ENCODE measurements at regions not wholly inside any gene's neighbourhood (a gene's known extent, or its start where the extent isn't known, plus 50 kb on each side); places are given as distances from the start of the nearest gene placed in this dataset.
"Not testable (repeated sequence)": the region's sequence is repeated elsewhere in the genome, so short reads cannot be mapped to it uniquely, and the experiment has no call there.

DNA sequence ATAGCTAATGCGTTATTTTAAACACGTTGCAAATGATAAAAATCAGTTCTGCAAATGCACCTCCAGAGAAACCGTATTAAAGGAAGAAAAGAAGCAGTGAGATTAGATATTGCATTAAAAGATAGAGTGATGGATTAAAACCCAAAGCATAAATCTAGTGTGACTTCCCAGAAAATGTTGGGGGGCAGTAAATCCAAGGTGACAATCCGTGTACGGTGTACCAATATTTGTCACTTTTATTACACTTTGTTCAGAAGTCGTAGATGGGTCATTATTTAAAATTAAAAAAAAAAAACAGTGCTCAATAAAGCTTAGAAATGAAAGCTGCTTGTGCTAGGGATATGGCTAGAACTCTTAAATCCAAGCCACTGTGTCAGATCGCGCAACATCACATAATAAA lies 106.4 kb downstream of the TMEM130 start:
- Mint-ChIP-seq H3K4me1 (ENCODE audit: low read depth, unreplicated experiment) (no peaks in the 10 kb centered on the region), H3K36me3 (ENCODE audit: insufficient read depth, unreplicated experiment) (no peaks in the 10 kb centered on the region), H3K27me3 (ENCODE audit: unreplicated experiment) (peaks cover 35% of the 10 kb centered on the region), H3K27ac (ENCODE audit: unreplicated experiment) (no peak overlapping the region), H3K4me3 (ENCODE audit: low read depth, unreplicated experiment) (no peak overlapping the region), H3K9me3 (ENCODE audit: low read depth, unreplicated experiment) (peaks cover 5% of the 10 kb centered on the region)
- CTCF ChIA-PET, result interaction anchor here (0.8 kb wide), 2 partner anchors 202 to 495 kb away, joined by 3 read pairs; no protein-coding TSS in a partner anchor
- DNase-seq, result no peak
- intact Hi-C loops (cut with micrococcal nuclease; ENCODE audit: unreplicated experiment), result no loop called here
- TF ChIP-seq, protein P1, sequence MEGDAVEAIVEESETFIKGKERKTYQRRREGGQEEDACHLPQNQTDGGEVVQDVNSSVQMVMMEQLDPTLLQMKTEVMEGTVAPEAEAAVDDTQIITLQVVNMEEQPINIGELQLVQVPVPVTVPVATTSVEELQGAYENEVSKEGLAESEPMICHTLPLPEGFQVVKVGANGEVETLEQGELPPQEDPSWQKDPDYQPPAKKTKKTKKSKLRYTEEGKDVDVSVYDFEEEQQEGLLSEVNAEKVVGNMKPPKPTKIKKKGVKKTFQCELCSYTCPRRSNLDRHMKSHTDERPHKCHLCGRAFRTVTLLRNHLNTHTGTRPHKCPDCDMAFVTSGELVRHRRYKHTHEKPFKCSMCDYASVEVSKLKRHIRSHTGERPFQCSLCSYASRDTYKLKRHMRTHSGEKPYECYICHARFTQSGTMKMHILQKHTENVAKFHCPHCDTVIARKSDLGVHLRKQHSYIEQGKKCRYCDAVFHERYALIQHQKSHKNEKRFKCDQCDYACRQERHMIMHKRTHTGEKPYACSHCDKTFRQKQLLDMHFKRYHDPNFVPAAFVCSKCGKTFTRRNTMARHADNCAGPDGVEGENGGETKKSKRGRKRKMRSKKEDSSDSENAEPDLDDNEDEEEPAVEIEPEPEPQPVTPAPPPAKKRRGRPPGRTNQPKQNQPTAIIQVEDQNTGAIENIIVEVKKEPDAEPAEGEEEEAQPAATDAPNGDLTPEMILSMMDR (IDR thresholded peaks at IDR 0.05; ENCODE audit: unreplicated experiment), result no peak
- BruUV-seq (replicated peaks), result no TSS peak

DNA sequence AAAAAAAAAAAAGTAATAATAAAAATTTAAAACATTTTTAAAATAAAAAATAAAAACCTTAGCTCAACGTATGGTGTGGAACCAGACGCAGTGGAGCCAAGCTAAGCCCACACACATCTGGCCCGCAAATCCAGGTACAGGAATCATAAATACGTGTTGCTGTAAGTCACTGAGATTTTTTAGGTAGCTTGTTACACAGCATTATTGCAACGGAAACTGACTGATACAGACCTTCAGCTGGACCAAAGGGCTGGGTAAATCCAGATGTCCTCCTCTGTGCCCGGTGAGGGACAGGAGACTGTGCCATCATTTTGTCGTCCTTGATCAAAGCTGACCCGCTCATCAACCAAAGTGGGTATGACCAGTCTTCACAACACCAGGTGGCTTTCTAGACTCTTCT lies 104.9 kb downstream of the TMEM130 start:
- CTCF ChIA-PET, result interaction anchor here (0.6 kb wide), 1 partner anchor 66 kb away, joined by 3 read pairs; no protein-coding TSS in a partner anchor
- TF ChIP-seq, protein P1 (IDR thresholded peaks at IDR 0.05; ENCODE audit: unreplicated experiment), result no peak
- H3K36me3 Mint-ChIP-seq (ENCODE audit: insufficient read depth, unreplicated experiment), result no peaks in the 10 kb centered on the region
- H3K27ac Mint-ChIP-seq (ENCODE audit: unreplicated experiment), result no peak overlapping the region
- no peaks in the 10 kb centered on the region for H3K9me3 Mint-ChIP-seq (ENCODE audit: low read depth, unreplicated experiment)
- no TSS peak for BruUV-seq (replicated peaks)
- intact Hi-C loops (cut with micrococcal nuclease; ENCODE audit: unreplicated experiment), result no loop called here
- DNase-seq, result no peak
- H3K27me3 Mint-ChIP-seq (ENCODE audit: unreplicated experiment), result peaks cover 20% of the 10 kb centered on the region
- no peaks in the 10 kb centered on the region for H3K4me1 Mint-ChIP-seq (ENCODE audit: low read depth, unreplicated experiment)
- no peak overlapping the region for H3K4me3 Mint-ChIP-seq (ENCODE audit: low read depth, unreplicated experiment)

GRCh38 chr7:98770085-98770484 lies 99.7 kb downstream of the TMEM130 start:
- H3K36me3 Mint-ChIP-seq (ENCODE audit: insufficient read depth, unreplicated experiment); CTCF ChIA-PET; H3K4me3 Mint-ChIP-seq (ENCODE audit: low read depth, unreplicated experiment); BruUV-seq (replicated peaks); intact Hi-C loops (cut with micrococcal nuclease; ENCODE audit: unreplicated experiment); H3K9me3 Mint-ChIP-seq (ENCODE audit: low read depth, unreplicated experiment); DNase-seq; H3K27me3 Mint-ChIP-seq (ENCODE audit: unreplicated experiment); H3K4me1 Mint-ChIP-seq (ENCODE audit: low read depth, unreplicated experiment); H3K27ac Mint-ChIP-seq (ENCODE audit: unreplicated experiment): not testable (repeated sequence)

DNA sequence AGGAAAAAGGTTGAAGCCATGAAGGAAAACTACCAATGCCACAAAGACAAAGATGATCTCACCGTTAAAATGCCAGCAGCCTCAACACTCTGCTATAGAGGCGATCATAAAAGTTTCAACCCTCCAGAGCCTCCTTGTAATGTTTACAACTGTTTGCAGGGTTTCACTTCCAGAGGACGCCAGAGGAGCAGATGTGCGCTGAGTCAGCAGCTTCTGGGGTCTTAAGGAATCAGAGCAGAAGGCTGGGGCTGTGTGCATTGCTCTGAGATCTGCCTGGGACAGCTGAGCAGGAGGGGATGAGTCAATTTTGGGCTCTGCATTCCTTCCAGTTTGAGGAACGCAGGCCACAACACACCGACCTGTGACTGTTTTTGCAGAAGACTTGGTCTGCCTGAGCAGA lies 98.3 kb downstream of the TMEM130 start:
- BruUV-seq (replicated peaks), result no TSS peak
- H3K27me3 Mint-ChIP-seq (ENCODE audit: unreplicated experiment), result no peaks in the 10 kb centered on the region
- CTCF ChIA-PET, result no interaction called here
- intact Hi-C loops (cut with micrococcal nuclease; ENCODE audit: unreplicated experiment), result no loop called here
- TF ChIP-seq, protein P1 (IDR thresholded peaks at IDR 0.05; ENCODE audit: unreplicated experiment), result no peak
- H3K27ac Mint-ChIP-seq (ENCODE audit: unreplicated experiment), result no peak overlapping the region
- no peak overlapping the region for H3K4me3 Mint-ChIP-seq (ENCODE audit: low read depth, unreplicated experiment)
- H3K4me1 Mint-ChIP-seq (ENCODE audit: low read depth, unreplicated experiment), result peaks cover 9% of the 10 kb centered on the region
- peaks cover 5% of the 10 kb centered on the region for H3K36me3 Mint-ChIP-seq (ENCODE audit: insufficient read depth, unreplicated experiment)
- H3K9me3 Mint-ChIP-seq (ENCODE audit: low read depth, unreplicated experiment), result no peaks in the 10 kb centered on the region
- no peak for DNase-seq

DNA sequence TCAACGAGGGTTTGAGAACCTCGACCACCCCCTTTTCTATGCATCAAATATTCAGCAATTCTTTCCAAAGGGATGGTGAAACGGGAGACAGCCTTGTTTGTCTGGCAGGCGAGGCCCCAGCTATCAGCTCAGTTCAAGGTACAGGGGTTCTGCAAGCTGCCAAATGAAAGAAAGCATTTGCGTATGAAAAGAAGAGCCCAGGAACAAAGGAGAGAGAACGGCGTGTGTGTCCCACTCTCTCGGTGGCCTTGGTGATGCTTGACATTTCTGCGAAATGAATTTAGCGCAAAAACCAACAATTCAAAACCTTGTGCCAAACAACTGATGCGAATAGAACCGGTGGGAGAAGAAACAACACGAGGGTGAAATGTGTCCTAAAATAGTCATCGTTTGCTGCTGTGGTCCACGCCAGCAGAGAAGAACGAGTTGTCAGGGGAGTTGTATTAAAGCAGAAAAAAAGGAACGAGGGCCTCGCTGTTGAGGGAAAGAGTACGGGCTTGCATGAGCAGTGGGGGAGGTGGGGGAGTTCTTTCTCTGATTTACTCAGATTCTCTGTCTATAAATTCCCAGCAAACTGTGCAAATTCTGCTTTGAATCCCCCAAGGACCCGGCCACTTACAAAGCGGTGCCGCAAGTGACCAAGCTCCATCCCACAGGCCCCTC lies 97.7 kb downstream of the TMEM130 start:
- BruUV-seq (replicated peaks), result no TSS peak
- H3K27me3 Mint-ChIP-seq (ENCODE audit: unreplicated experiment), result no peaks in the 10 kb centered on the region
- H3K4me1 Mint-ChIP-seq (ENCODE audit: low read depth, unreplicated experiment), result peaks cover 14% of the 10 kb centered on the region
- intact Hi-C loops (cut with micrococcal nuclease; ENCODE audit: unreplicated experiment), result no loop called here
- no peak for DNase-seq
- H3K36me3 Mint-ChIP-seq (ENCODE audit: insufficient read depth, unreplicated experiment), result peaks cover 5% of the 10 kb centered on the region
- TF ChIP-seq, protein P1 (IDR thresholded peaks at IDR 0.05; ENCODE audit: unreplicated experiment), result no peak
- no peaks in the 10 kb centered on the region for H3K9me3 Mint-ChIP-seq (ENCODE audit: low read depth, unreplicated experiment)
- H3K4me3 Mint-ChIP-seq (ENCODE audit: low read depth, unreplicated experiment), result no peak overlapping the region
- no peak overlapping the region for H3K27ac Mint-ChIP-seq (ENCODE audit: unreplicated experiment)
- CTCF ChIA-PET, result no interaction called here
